Keratinocyte (primary cell): ENCODE measurements at regions not wholly inside any gene's neighbourhood (a gene's known extent, or its start where the extent isn't known, plus 50 kb on each side); places are given as distances from the start of the nearest gene placed in this dataset.

Experiments
- DNase-seq: peaks from one replicate; pipeline ENCODE4 v3.0.0-alpha.2; 2011; ENCODE audit warnings: low read depth, missing footprints, low spot score
- FAIRE-seq: peaks from 2 replicates; lab custom pipeline; 2011; peaks lifted over from hg19 to GRCh38; lab: Jason Lieb, UNC
- H2AFZ ChIP-seq: 2 replicates; pipeline ENCODE4 v1.6.0; 2012; ENCODE audit warnings: low read length, control low read depth, inconsistent platforms; ENCODE audit not compliant: control insufficient read depth
- H3K27ac ChIP-seq: 2 replicates; pipeline ENCODE4 v1.5.1; 2011; ENCODE audit warnings: low read length; ENCODE audit not compliant: control insufficient read depth, insufficient read depth
- H3K27me3 ChIP-seq: 3 replicates; pipeline ENCODE4 v1.6.0; 2011; ENCODE audit warnings: low read length; ENCODE audit not compliant: control insufficient read depth, insufficient read depth; ENCODE audit errors: extremely low read depth
- H3K36me3 ChIP-seq, 2 experiments: 2 replicates in 1 of 2; 3 replicates in 1 of 2; pipeline ENCODE4 v1.5.1; 2011; ENCODE audit warnings: low read length in 2 of 2, mild to moderate bottlenecking in 1 of 2; ENCODE audit not compliant: control insufficient read depth in 2 of 2, insufficient read depth in 2 of 2; ENCODE audit errors: extremely low read depth in 1 of 2
- H3K4me1 ChIP-seq: 3 replicates; pipeline ENCODE4 v1.5.1; 2011; ENCODE audit warnings: low read length; ENCODE audit not compliant: control insufficient read depth, insufficient read depth; ENCODE audit errors: extremely low read depth
- H3K4me2 ChIP-seq: 3 replicates; pipeline ENCODE4 v1.6.0; 2011; ENCODE audit warnings: low read depth, low read length; ENCODE audit not compliant: control insufficient read depth, insufficient read depth; ENCODE audit errors: extremely low read depth
- H3K4me3 ChIP-seq, 3 experiments: fragments of 200-600 bp in 1 of 3; sonication (generic) in 1 of 3; 2 replicates in 2 of 3; 3 replicates in 1 of 3; pipeline ENCODE4 v1.5.1; 2011 to 2016; ENCODE audit warnings: low read length in 3 of 3, mild to moderate bottlenecking in 3 of 3, control low read depth in 2 of 3, inconsistent platforms in 1 of 3, low read depth in 1 of 3, mixed read lengths in 1 of 3, mixed run types in 1 of 3, moderate library complexity in 1 of 3; ENCODE audit not compliant: control insufficient read depth in 2 of 3, insufficient read depth in 2 of 3; ENCODE audit errors: extremely low read depth in 1 of 3
- H3K79me2 ChIP-seq: 2 replicates; pipeline ENCODE4 v1.6.0; 2012; ENCODE audit warnings: low read length; ENCODE audit not compliant: control insufficient read depth, insufficient read depth
- H3K9ac ChIP-seq: 3 replicates; pipeline ENCODE4 v1.6.0; 2011; ENCODE audit warnings: low read length; ENCODE audit not compliant: control insufficient read depth, insufficient read depth; ENCODE audit errors: extremely low read depth
- H3K9me1 ChIP-seq: 3 replicates; pipeline ENCODE4 v1.6.0; 2011; ENCODE audit warnings: low read length; ENCODE audit not compliant: control insufficient read depth, insufficient read depth; ENCODE audit errors: extremely low read depth
- H3K9me3 ChIP-seq: 2 replicates; pipeline ENCODE4 v1.5.1; 2012; ENCODE audit warnings: low read depth, low read length; ENCODE audit not compliant: control insufficient read depth
- H4K20me1 ChIP-seq: 3 replicates; pipeline ENCODE4 v1.6.0; 2011; ENCODE audit warnings: low read length; ENCODE audit not compliant: control insufficient read depth, insufficient read depth; ENCODE audit errors: extremely low read depth
- CTCF ChIP-seq, 3 experiments: IDR thresholded peaks in 1 of 3; conservative IDR thresholded peaks in 1 of 3; optimal IDR thresholded peaks in 1 of 3; 2 replicates in 2 of 3; 3 replicates in 1 of 3; pipeline versions ENCODE3 to v1.5.1; 2011; ENCODE audit warnings: low read length in 3 of 3, mild to moderate bottlenecking in 3 of 3, moderate library complexity in 2 of 3, control low read depth in 1 of 3, inconsistent platforms in 1 of 3; ENCODE audit not compliant: insufficient read depth in 2 of 3; ENCODE audit errors: extremely low read depth in 1 of 3
- EZH2 ChIP-seq: IDR thresholded peaks from one replicate; pipeline ENCODE4 v1.6.1; 2012; ENCODE audit warnings: inconsistent platforms, mild to moderate bottlenecking, low read length, moderate library complexity
- dilution Hi-C: fragments of 300-500 bp; cut with MboI; formaldehyde crosslinking; loops from one replicate; pipeline ENCODE4 v1.7.0; 2020; ENCODE audit warnings: low sequenced_read_pairs; ENCODE audit not compliant: extremely low pct_ligation_motif_present

GRCh38 chr7:51802718-51803117, 486.1 kb upstream of the COBL start:
- DNase-seq (no peak), FAIRE-seq (no peak)
- no peak overlapping the region for H3K27ac ChIP-seq
- no peaks in the 10 kb centered on the region for H3K36me3 ChIP-seq
- H3K27me3 ChIP-seq = no peaks in the 10 kb centered on the region
- dilution Hi-C loops = no loop called here
- no peaks in the 10 kb centered on the region for H4K20me1 ChIP-seq
- no peaks in the 10 kb centered on the region for H3K4me1 ChIP-seq
- TF ChIP-seq CTCF (optimal IDR thresholded peaks at IDR 0.05 in 1 of 3, IDR thresholded peaks at IDR 0.05 in 1 of 3, conservative IDR thresholded peaks at IDR 0.05 in 1 of 3; ENCODE audit: extremely low read depth in 1 of 3, insufficient read depth in 2 of 3, low read length in 3 of 3) (no peak), EZH2 (no peak)
- no peak overlapping the region for H3K4me3 ChIP-seq
- no peaks in the 10 kb centered on the region for H3K9me3 ChIP-seq
- no peaks in the 10 kb centered on the region for H3K9me1 ChIP-seq
- no peak overlapping the region for H2AFZ ChIP-seq
- H3K4me2 ChIP-seq = no peak overlapping the region
- H3K9ac ChIP-seq = no peak overlapping the region
- no peaks in the 10 kb centered on the region for H3K79me2 ChIP-seq

GRCh38 chr7:51797371-51797770, 480.8 kb upstream of the COBL start:
- H3K27ac ChIP-seq = no peak overlapping the region
- H3K79me2 ChIP-seq = no peaks in the 10 kb centered on the region
- DNase-seq (no peak), FAIRE-seq (no peak)
- H3K4me1 ChIP-seq = no peaks in the 10 kb centered on the region
- no peaks in the 10 kb centered on the region for H3K36me3 ChIP-seq
- no peak overlapping the region for H3K9ac ChIP-seq
- TF ChIP-seq EZH2 (no peak), CTCF (optimal IDR thresholded peaks at IDR 0.05 in 1 of 3, IDR thresholded peaks at IDR 0.05 in 1 of 3, conservative IDR thresholded peaks at IDR 0.05 in 1 of 3; ENCODE audit: extremely low read depth in 1 of 3, insufficient read depth in 2 of 3, low read length in 3 of 3) (no peak)
- H3K9me3 ChIP-seq = no peaks in the 10 kb centered on the region
- no peaks in the 10 kb centered on the region for H3K9me1 ChIP-seq
- H4K20me1 ChIP-seq = no peaks in the 10 kb centered on the region
- no peaks in the 10 kb centered on the region for H3K27me3 ChIP-seq
- no peak overlapping the region for H3K4me3 ChIP-seq
- dilution Hi-C loops = no loop called here
- no peak overlapping the region for H2AFZ ChIP-seq
- H3K4me2 ChIP-seq = no peak overlapping the region
